ENCODE measurements at regions not wholly inside any gene's neighbourhood (a gene's known extent, or its start where the extent isn't known, plus 50 kb on each side); places are given as distances from the start of the nearest gene placed in this dataset.
"Not testable (repeated sequence)": the region's sequence is repeated elsewhere in the genome, so short reads cannot be mapped to it uniquely, and the experiment has no call there.

DNA sequence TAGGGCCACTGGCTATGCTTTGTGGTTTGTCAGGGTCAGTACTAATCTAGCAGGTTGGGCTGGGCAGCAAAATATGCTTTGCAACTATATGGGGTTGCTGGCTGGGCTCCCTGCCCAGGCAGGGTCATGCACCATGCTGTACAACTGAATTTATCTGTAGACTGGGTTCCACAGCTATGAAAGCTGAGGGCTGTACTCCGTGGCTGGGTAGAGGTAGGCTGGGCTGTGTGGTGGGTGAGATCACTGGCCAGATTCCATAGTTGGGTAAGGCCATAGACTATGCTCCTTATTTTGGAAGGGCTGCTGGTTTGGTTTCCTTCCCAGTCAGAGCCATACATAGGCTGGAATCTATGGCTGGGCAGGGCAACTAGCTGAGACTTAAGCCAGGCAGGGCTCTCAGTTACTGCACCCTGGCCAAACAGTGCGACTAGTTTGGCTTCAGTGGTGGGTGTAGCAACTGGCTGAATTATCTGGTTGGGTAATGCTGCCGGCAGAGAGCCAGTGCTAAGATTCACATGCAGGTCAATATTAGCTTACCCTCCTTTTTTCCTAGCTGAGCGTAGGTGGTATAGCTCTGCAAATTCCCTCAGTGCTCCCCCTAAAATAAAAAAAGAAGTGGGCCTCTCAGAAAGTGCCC is 769.1 kb upstream of the CDH8 start:
- TF ChIP-seq CTCF (conservative IDR thresholded peaks at IDR 0.05) = no peak
- TF ChIP-seq ZFX (IDR thresholded peaks at IDR 0.05) = no peak
- no peak overlapping the region for H3K27ac ChIP-seq

- H3K27ac ChIP-seq = no peak overlapping the region
- TF ChIP-seq ZFX (IDR thresholded peaks at IDR 0.05) = no peak
- no peak for TF ChIP-seq CTCF (conservative IDR thresholded peaks at IDR 0.05)
Measured at GRCh38 chr16:62794724-62795123, 758.5 kb upstream of the CDH8 start.

- H3K27ac ChIP-seq = not testable (repeated sequence)
Measured at GRCh38 chr16:62780081-62780480, 743.8 kb upstream of the CDH8 start.

GRCh38 chr16:62764572-62764971 is 728.3 kb upstream of the CDH8 start:
- TF ChIP-seq ZFX (IDR thresholded peaks at IDR 0.05) (no peak), CTCF (conservative IDR thresholded peaks at IDR 0.05) (no peak)

GRCh38 chr16:62760398-62760797 is 724.2 kb upstream of the CDH8 start:
- TF ChIP-seq CTCF (conservative IDR thresholded peaks at IDR 0.05) (no peak), ZFX (IDR thresholded peaks at IDR 0.05) (no peak)
- no peak overlapping the region for H3K27ac ChIP-seq

More at GRCh38 chr16:62764572-62764971, 728.3 kb upstream of the CDH8 start:
- H3K27ac ChIP-seq = no peak overlapping the region

GRCh38 chr16:62755938-62756337 is 719.7 kb upstream of the CDH8 start:
- no peak overlapping the region for H3K27ac ChIP-seq
- TF ChIP-seq CTCF (conservative IDR thresholded peaks at IDR 0.05) (no peak), ZFX (IDR thresholded peaks at IDR 0.05) (no peak)

DNA sequence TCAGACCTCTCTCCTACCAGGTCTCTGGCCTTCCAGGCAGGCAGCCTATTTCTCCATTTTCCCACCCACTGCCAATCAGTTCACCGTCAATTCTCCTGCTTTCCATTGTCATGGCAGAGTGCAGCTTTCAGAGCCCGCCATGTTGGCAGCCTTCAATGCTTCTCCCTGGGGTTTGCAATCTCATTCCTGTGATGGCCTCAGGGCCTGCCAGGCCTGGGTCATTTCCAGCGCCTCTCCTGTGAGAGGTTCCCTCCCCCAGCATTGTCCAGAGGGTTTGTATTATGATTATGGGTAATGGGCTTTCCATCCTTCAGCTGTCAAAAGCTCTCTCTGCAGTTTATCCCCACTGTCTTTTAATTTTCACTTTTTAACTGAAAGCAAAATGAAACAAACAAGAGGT is 716.6 kb upstream of the CDH8 start:
- TF ChIP-seq ZFX (IDR thresholded peaks at IDR 0.05) (no peak), CTCF (conservative IDR thresholded peaks at IDR 0.05) (no peak)
- H3K27ac ChIP-seq = no peak overlapping the region

DNA sequence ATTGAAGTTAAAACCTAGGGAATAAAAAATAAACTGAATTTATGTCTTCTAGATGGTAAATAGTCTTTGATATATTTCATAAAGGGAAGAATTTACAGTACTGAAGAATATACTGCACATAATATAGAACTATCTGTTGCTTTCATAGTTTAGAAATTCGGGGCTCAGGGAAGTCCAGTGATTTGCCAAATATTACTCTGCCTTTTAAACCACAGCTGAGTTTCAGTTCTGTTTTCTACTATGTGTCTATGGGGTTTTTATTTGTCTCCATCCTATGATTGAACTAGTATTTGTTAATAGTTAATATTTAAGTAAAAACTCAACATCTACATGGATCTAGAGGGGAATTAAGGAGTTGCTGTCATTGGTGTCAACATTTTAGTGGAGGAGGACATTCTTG is 715.0 kb upstream of the CDH8 start:
- no peak overlapping the region for H3K27ac ChIP-seq
- TF ChIP-seq ZFX (IDR thresholded peaks at IDR 0.05) (no peak), CTCF (conservative IDR thresholded peaks at IDR 0.05) (no peak)

Measured in C4-2B (cell line).